Lower leg skin (tissue), 4 donors: ENCODE measurements at regions not wholly inside any gene's neighbourhood (a gene's known extent, or its start where the extent isn't known, plus 50 kb on each side); places are given as distances from the start of the nearest gene placed in this dataset.

ENCODE experiments used
- DNase-seq, 2 donors: peaks; one replicate each; pipeline ENCODE4 v3.0.0-alpha.2; 2019; ENCODE audit warnings: low spot score in 2 of 2
- H3K4me3 ChIP-seq: fragments of 200-600 bp; sonication (generic); 2 replicates; pipeline ENCODE4 v1.5.1; 2017; ENCODE audit warnings: mild to moderate bottlenecking, low read depth; ENCODE audit not compliant: poor library complexity, severe bottlenecking
- POLR2A ChIP-seq, 2 donors: fragments of 450-650 bp; IDR thresholded peaks; one replicate each; pipeline ENCODE4 v1.6.1; 2016 to 2017; ENCODE audit warnings: antibody characterized with exemption in 2 of 2, mild to moderate bottlenecking in 1 of 2, moderate library complexity in 1 of 2
- WGBS, 2 donors: methylation state at CpG; one replicate each; pipeline ENCODE4 v1.1.5; 2018; 5-methylcytosine and 5-hydroxymethylcytosine counted together
- intact Hi-C: fragments of 100-400 bp; cut with DNase I; formaldehyde crosslinking; loops from one replicate; pipeline ENCODE4 v1.15.0; 2023; ENCODE audit warnings: low total_unique reads
- TF ChIP-seq, protein P1 (sequence below), 3 donors: fragments of 450-650 bp; IDR thresholded peaks; one replicate each; pipeline ENCODE4 v1.5.1; 2016; ENCODE audit warnings: antibody characterized with exemption in 3 of 3, mild to moderate bottlenecking in 3 of 3, moderate library complexity in 2 of 3

DNA sequence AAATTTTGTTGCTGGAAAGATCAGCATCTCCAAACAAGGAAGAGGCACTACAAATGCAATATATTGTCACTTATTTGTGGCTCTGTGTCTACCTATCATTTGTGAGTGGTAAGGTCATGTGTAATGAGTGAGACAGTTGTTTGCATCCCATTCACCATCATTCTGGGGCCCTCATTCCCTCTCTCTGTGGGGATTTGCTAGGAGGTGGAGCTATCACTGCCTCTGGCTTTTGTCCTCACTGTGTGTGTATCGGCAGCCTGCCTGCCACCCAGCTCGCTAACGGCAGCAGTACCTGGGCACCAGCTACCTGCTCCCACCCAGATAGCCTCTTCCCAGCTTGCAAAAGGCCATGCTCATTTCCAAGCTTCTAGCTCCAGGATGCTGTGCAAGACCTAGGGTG is 379.2 kb upstream of the ZFHX3 start:
- H3K4me3 ChIP-seq, result no peak overlapping the region
- 81 to 82% methylated on average over 3 of the region's 3 CpGs for WGBS, 2 donors
- no peak for DNase-seq
- TF ChIP-seq, protein P1, sequence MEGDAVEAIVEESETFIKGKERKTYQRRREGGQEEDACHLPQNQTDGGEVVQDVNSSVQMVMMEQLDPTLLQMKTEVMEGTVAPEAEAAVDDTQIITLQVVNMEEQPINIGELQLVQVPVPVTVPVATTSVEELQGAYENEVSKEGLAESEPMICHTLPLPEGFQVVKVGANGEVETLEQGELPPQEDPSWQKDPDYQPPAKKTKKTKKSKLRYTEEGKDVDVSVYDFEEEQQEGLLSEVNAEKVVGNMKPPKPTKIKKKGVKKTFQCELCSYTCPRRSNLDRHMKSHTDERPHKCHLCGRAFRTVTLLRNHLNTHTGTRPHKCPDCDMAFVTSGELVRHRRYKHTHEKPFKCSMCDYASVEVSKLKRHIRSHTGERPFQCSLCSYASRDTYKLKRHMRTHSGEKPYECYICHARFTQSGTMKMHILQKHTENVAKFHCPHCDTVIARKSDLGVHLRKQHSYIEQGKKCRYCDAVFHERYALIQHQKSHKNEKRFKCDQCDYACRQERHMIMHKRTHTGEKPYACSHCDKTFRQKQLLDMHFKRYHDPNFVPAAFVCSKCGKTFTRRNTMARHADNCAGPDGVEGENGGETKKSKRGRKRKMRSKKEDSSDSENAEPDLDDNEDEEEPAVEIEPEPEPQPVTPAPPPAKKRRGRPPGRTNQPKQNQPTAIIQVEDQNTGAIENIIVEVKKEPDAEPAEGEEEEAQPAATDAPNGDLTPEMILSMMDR (IDR thresholded peaks at IDR 0.05), result no peak
- TF ChIP-seq POLR2A (IDR thresholded peaks at IDR 0.05), result no peak
- intact Hi-C loops, result no loop called here

DNA sequence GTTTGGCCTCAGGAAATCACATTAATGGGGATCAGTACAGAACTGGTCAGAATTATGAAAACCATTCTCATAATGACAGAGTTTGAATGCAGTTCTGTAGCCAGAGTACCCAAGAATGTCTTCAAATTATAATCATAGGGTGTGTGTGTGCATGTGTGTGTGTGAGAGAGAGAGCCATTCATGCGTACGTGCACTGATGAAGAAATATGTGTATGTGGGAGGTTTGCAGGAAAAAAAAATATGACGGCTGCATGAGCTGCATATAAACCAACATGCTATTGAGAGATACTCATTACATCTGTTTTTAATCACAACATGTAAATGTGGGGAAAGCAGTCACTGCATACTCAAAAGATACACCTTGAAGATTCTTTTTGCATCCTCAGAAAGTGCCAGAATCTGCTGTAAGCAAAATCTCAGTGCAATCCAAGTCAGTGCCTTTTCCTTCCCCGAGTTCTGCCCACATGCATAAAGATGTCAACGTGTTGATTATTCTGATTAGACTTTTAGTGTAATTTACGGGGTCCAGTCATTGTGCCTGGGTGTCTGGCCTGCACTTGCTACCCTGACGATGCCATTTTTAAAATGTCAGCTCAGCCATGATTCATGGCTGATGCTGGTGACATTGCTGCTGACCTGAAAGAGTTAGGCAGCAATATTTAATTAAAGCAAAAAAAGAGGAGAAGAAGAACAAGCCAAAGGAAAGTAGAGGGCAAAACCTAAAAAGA is 378.7 kb upstream of the ZFHX3 start:
- intact Hi-C loops, result no loop called here
- WGBS, 2 donors, result 49 to 53% methylated on average over 7 of the region's 7 CpGs
- no peak for DNase-seq
- no peak for TF ChIP-seq POLR2A (IDR thresholded peaks at IDR 0.05)
- TF ChIP-seq, protein P1 (IDR thresholded peaks at IDR 0.05), result no peak
- H3K4me3 ChIP-seq, result no peak overlapping the region

DNA sequence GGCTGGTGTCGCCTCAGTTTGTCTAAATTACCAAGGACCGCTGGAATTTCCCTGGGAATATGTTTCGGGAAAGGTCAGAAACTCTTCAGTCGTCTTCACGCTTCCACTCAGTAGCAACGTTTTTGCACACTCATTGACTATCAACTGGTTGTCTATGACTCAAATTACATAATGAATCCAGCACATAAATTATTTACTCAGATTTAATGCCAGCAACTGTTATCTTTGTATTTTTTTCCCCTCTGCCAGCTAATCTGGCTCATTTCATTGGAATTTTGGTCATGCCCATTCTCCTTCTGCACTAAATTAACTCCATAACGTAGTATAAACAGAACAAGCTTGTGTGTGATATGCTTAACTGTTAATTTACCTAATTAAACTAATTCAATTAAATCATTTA is 372.7 kb upstream of the ZFHX3 start:
- intact Hi-C loops, result no loop called here
- TF ChIP-seq, protein P1 (IDR thresholded peaks at IDR 0.05), result no peak
- peak in 1 of 2 donors; percentile 7 for DNase-seq
- no peak overlapping the region for H3K4me3 ChIP-seq
- WGBS, 2 donors, result 44 to 53% methylated on average over 7 of the region's 7 CpGs

DNA sequence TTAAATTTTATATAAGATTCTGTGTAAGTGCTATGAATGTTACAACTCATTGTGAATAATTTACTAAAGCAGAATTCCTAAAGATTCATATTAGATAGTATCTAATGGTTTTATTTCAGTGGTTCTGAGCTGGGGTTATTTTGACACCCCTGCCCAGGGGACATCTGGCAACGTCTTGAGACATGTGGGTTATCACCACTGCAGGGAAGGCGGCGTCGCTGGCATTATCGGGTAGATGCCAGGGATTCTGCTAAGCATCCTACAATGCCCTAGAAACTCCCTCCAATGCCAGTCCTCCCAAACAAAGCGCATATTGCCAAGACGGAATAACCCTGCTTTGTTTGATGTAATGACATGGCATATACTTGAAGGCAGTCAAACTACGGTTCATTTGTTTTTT is 372.3 kb upstream of the ZFHX3 start:
- 44 to 59% methylated on average over 8 of the region's 8 CpGs for WGBS, 2 donors

DNA sequence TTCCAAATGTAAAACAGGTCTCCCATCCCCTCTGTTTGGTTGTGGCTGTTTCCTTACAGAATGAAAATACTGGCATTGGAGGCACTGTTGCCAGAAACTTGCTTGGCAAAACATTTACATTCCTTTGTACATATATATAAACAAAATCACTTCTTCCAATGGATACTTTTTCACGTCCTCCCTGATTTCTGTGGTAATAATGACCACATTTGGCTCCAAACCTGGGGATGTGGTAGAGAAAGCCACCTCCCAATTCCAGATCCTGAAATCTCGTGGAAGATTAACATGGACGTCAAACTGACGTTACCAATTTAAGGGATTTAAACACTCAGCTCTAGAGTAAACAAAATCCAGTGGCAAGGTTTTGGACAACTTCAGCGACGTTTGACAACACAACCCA is 370.8 kb upstream of the ZFHX3 start:
- no peak for TF ChIP-seq POLR2A (IDR thresholded peaks at IDR 0.05)
- TF ChIP-seq, protein P1 (IDR thresholded peaks at IDR 0.05), result no peak
- intact Hi-C loops, result no loop called here
- DNase-seq, result peak in 1 of 2 donors; percentile 6
- no peak overlapping the region for H3K4me3 ChIP-seq
- WGBS, 2 donors, result 53 to 54% methylated on average over 6 of the region's 6 CpGs

More for the DNA sequence above, 372.3 kb upstream of the ZFHX3 start:
- TF ChIP-seq POLR2A (IDR thresholded peaks at IDR 0.05), result no peak
- TF ChIP-seq, protein P1 (IDR thresholded peaks at IDR 0.05), result no peak
- intact Hi-C loops, result no loop called here
- no peak overlapping the region for H3K4me3 ChIP-seq
- peak in 1 of 2 donors; percentile 54 for DNase-seq

DNA sequence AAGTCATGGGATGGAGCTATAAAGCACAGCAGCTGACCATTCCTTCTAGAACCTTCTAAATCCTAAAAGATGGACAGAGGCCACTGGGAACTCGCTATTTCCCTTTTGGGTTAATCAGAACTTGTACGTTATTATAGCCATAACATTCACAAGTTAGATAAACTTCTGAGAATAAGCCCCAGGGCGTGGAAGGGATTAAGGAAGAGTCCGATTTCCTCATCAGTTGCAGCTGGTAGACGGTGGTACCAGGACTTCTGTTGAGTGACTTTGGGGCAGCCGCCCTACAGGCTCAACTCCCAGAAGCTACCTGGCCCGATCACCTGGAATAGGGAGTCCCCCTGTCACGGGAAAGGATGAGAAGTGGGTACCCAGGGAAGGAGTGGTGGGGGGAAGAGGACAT is 370.1 kb upstream of the ZFHX3 start:
- DNase-seq, result peak in 1 of 2 donors; percentile 68
- intact Hi-C loops, result no loop called here

More for the DNA sequence above, 370.1 kb upstream of the ZFHX3 start:
- WGBS, 2 donors, result 65 to 66% methylated on average over 8 of the region's 8 CpGs
- no peak overlapping the region for H3K4me3 ChIP-seq
- no peak for TF ChIP-seq POLR2A (IDR thresholded peaks at IDR 0.05)
- TF ChIP-seq, protein P1 (IDR thresholded peaks at IDR 0.05), result no peak
